ENCODE measurements at regions not wholly inside any gene's neighbourhood (a gene's known extent, or its start where the extent isn't known, plus 50 kb on each side); places are given as distances from the start of the nearest gene placed in this dataset.

GRCh38 chr11:10986006-10986405, 128.2 kb upstream of the ZBED5 start:
- Histone ChIP-seq H3K27me3 (ENCODE audit: insufficient read depth, low read length) (peaks cover 3% of the 10 kb centered on the region), H2AFZ (ENCODE audit: low read depth, low read length) (no peak overlapping the region), H3K4me3 (ENCODE audit: insufficient read depth, low read depth, low read length) (no peak overlapping the region), H4K20me1 (ENCODE audit: insufficient read depth, low read length) (no peaks in the 10 kb centered on the region), H3K9ac (ENCODE audit: low read length) (no peak overlapping the region), H3K9me3 (ENCODE audit: insufficient read depth, low read depth, low read length) (no peaks in the 10 kb centered on the region), H3K4me1 (ENCODE audit: insufficient read depth, low read length) (no peaks in the 10 kb centered on the region), H3K4me2 (ENCODE audit: low read length) (no peak overlapping the region), H3K36me3 (ENCODE audit: insufficient read depth, low read length) (no peaks in the 10 kb centered on the region), H3K27ac (ENCODE audit: low read depth, low read length) (no peak overlapping the region), H3K79me2 (ENCODE audit: insufficient read depth, low read length) (no peaks in the 10 kb centered on the region)
- TF ChIP-seq, protein P1, sequence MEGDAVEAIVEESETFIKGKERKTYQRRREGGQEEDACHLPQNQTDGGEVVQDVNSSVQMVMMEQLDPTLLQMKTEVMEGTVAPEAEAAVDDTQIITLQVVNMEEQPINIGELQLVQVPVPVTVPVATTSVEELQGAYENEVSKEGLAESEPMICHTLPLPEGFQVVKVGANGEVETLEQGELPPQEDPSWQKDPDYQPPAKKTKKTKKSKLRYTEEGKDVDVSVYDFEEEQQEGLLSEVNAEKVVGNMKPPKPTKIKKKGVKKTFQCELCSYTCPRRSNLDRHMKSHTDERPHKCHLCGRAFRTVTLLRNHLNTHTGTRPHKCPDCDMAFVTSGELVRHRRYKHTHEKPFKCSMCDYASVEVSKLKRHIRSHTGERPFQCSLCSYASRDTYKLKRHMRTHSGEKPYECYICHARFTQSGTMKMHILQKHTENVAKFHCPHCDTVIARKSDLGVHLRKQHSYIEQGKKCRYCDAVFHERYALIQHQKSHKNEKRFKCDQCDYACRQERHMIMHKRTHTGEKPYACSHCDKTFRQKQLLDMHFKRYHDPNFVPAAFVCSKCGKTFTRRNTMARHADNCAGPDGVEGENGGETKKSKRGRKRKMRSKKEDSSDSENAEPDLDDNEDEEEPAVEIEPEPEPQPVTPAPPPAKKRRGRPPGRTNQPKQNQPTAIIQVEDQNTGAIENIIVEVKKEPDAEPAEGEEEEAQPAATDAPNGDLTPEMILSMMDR (IDR thresholded peaks at IDR 0.05; ENCODE audit: insufficient read depth, low read depth, low read length), result no peak
- no peak for TF ChIP-seq EZH2 (IDR thresholded peaks at IDR 0.05; ENCODE audit: insufficient read depth, low read length)
- H3K27ac Mint-ChIP-seq (ENCODE audit: unreplicated experiment), result no peak overlapping the region
- peaks cover 12% of the 10 kb centered on the region for H3K9me3 Mint-ChIP-seq (ENCODE audit: unreplicated experiment)
- H3K36me3 Mint-ChIP-seq (ENCODE audit: low read depth, unreplicated experiment), result no peaks in the 10 kb centered on the region
- DNase-seq (ENCODE audit: low read depth), result no peak
- H3K4me1 Mint-ChIP-seq (ENCODE audit: low read depth, unreplicated experiment), result peaks cover 4% of the 10 kb centered on the region
- FAIRE-seq, result no peak
- H3K27me3 Mint-ChIP-seq (ENCODE audit: low read depth, unreplicated experiment), result peaks cover 18% of the 10 kb centered on the region
- peak overlapping the region; percentile 6 for H3K4me3 Mint-ChIP-seq (ENCODE audit: unreplicated experiment)

DNA sequence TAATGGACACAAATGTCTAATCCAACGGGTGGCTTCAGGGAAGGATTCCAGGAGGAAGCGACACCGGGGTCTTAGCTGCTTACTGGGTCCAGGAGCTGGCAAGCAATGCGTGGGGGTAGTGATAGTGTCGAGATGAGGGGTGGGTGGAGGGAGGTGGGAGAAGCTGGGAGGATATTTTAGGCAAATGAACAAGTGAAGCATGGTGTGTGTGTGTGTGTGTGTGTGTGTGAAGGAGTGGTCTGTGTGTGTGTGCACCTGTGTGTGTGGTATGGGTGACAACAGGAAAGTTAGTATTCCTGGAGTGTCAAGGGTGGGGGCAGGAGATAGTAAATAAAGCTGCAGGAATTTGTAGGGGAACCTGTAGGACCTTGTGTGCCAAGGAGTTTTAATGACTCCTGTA, 126.9 kb upstream of the ZBED5 start:
- Histone ChIP-seq H3K36me3 (ENCODE audit: insufficient read depth, low read length) (no peaks in the 10 kb centered on the region), H3K27ac (ENCODE audit: low read depth, low read length) (no peak overlapping the region), H3K79me2 (ENCODE audit: insufficient read depth, low read length) (no peaks in the 10 kb centered on the region), H3K4me3 (ENCODE audit: insufficient read depth, low read depth, low read length) (no peak overlapping the region), H2AFZ (ENCODE audit: low read depth, low read length) (no peak overlapping the region), H3K27me3 (ENCODE audit: insufficient read depth, low read length) (peaks cover 3% of the 10 kb centered on the region), H3K4me2 (ENCODE audit: low read length) (no peak overlapping the region), H4K20me1 (ENCODE audit: insufficient read depth, low read length) (no peaks in the 10 kb centered on the region), H3K9ac (ENCODE audit: low read length) (no peak overlapping the region), H3K4me1 (ENCODE audit: insufficient read depth, low read length) (no peaks in the 10 kb centered on the region), H3K9me3 (ENCODE audit: insufficient read depth, low read depth, low read length) (no peaks in the 10 kb centered on the region)
- DNase-seq (ENCODE audit: low read depth) (no peak), FAIRE-seq (no peak)
- TF ChIP-seq, protein P1 (IDR thresholded peaks at IDR 0.05; ENCODE audit: insufficient read depth, low read depth, low read length), result no peak
- TF ChIP-seq EZH2 (IDR thresholded peaks at IDR 0.05; ENCODE audit: insufficient read depth, low read length), result no peak
- Mint-ChIP-seq H3K9me3 (ENCODE audit: unreplicated experiment) (peaks cover 12% of the 10 kb centered on the region), H3K36me3 (ENCODE audit: low read depth, unreplicated experiment) (no peaks in the 10 kb centered on the region), H3K27me3 (ENCODE audit: low read depth, unreplicated experiment) (peaks cover 18% of the 10 kb centered on the region), H3K27ac (ENCODE audit: unreplicated experiment) (no peak overlapping the region), H3K4me3 (ENCODE audit: unreplicated experiment) (no peak overlapping the region), H3K4me1 (ENCODE audit: low read depth, unreplicated experiment) (peaks cover 3% of the 10 kb centered on the region)

- no peak overlapping the region for H3K27ac ChIP-seq (ENCODE audit: low read depth, low read length)
- no peaks in the 10 kb centered on the region for H4K20me1 ChIP-seq (ENCODE audit: insufficient read depth, low read length)
- no peak for TF ChIP-seq EZH2 (IDR thresholded peaks at IDR 0.05; ENCODE audit: insufficient read depth, low read length)
- TF ChIP-seq, protein P1 (IDR thresholded peaks at IDR 0.05; ENCODE audit: insufficient read depth, low read depth, low read length), result no peak
- peaks cover 3% of the 10 kb centered on the region for H3K4me1 Mint-ChIP-seq (ENCODE audit: low read depth, unreplicated experiment)
- no peak overlapping the region for H3K4me3 Mint-ChIP-seq (ENCODE audit: unreplicated experiment)
- H3K36me3 Mint-ChIP-seq (ENCODE audit: low read depth, unreplicated experiment), result no peaks in the 10 kb centered on the region
- peaks cover 3% of the 10 kb centered on the region for H3K27me3 ChIP-seq (ENCODE audit: insufficient read depth, low read length)
- FAIRE-seq, result no peak
- H3K4me2 ChIP-seq (ENCODE audit: low read length), result no peak overlapping the region
- no peaks in the 10 kb centered on the region for H3K4me1 ChIP-seq (ENCODE audit: insufficient read depth, low read length)
- H3K27ac Mint-ChIP-seq (ENCODE audit: unreplicated experiment), result no peak overlapping the region
- H3K9ac ChIP-seq (ENCODE audit: low read length), result no peak overlapping the region
- no peak for DNase-seq (ENCODE audit: low read depth)
- H3K36me3 ChIP-seq (ENCODE audit: insufficient read depth, low read length), result no peaks in the 10 kb centered on the region
- peaks cover 18% of the 10 kb centered on the region for H3K27me3 Mint-ChIP-seq (ENCODE audit: low read depth, unreplicated experiment)
- H3K79me2 ChIP-seq (ENCODE audit: insufficient read depth, low read length), result no peaks in the 10 kb centered on the region
- no peaks in the 10 kb centered on the region for H3K9me3 ChIP-seq (ENCODE audit: insufficient read depth, low read depth, low read length)
- H2AFZ ChIP-seq (ENCODE audit: low read depth, low read length), result no peak overlapping the region
- H3K4me3 ChIP-seq (ENCODE audit: insufficient read depth, low read depth, low read length), result no peak overlapping the region
- H3K9me3 Mint-ChIP-seq (ENCODE audit: unreplicated experiment), result peaks cover 12% of the 10 kb centered on the region
Observed at GRCh38 chr11:10984250-10984649, 126.4 kb upstream of the ZBED5 start.
